ELF-1 (cell line): ENCODE measurements at regions not wholly inside any gene's neighbourhood (a gene's known extent, or its start where the extent isn't known, plus 50 kb on each side); places are given as distances from the start of the nearest gene placed in this dataset.

Experiments used
- DNase-seq: peaks from one replicate; pipeline ENCODE4 v3.0.0-alpha.2; 2016; ENCODE audit warnings: low read depth, low spot score

DNA sequence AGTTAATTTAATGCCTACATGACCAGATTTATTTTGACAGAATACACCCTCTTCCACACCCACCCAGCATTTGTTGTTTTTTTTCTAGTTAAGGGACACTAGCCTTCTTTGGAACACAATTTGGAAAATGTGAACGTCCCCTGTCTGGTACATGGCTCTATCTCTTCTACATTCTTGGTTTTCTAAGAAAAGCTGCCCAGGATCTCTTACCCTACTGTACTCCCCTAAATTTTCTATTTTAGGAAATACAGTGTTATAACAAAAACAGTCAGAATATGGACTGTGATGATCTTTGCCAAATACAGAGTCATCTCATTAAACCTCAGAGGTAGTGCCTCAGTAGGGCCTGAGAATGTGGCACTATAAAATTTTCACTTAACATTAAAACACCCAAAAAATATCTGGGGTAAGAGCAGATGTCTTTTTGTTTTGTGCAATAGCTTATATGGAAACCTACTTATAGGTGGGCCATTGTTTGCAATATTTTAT, 93.1 kb upstream of the SPON1 start:
- no peak for DNase-seq

DNA sequence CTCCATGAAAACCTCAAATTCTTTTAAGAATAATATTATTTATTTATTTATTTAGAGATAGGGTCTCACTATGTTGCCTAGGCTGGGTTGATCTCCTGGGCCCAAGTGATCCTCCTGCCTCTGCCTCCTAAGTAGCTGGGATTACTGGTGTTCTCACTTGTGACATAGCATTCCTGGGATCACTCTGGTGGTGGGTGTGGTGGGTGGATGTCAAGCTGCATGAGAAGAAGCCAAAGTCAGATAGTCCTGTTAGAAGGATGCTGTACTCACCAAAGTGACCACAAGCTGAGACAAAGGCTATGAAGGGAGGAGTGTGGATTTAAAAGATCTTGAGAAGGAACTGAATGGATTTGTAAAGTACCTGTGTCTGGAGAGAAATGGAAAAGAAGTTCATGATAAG, 87.9 kb upstream of the SPON1 start:
- DNase-seq: no peak

- DNase-seq: peak; percentile 81
Observed at GRCh38 chr11:13875643-13876042, 86.9 kb upstream of the SPON1 start.

DNA sequence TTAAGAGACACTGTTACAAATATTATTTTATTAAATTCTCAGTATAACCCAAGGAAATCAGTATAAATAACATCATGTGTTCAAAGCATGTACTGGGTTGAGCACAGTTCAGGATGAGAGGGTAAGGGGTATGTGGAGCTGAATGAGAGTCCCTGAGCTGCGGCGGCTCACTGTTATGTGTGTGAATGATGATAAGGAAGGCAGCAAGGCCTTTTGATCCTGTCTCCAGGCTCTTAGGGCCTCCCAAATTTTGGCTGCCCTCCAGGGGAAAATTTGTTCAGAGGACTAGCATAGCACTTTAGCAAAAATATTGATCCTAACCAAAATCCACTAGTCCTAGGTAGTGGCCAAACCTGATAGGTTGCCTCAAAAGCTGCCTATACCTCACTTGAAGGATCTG, 86.1 kb upstream of the SPON1 start:
- no peak for DNase-seq

- DNase-seq: no peak
Observed at GRCh38 chr11:13878077-13878476, 84.4 kb upstream of the SPON1 start.

- no peak for DNase-seq
Observed at GRCh38 chr11:13880634-13881033, 81.9 kb upstream of the SPON1 start.

DNA sequence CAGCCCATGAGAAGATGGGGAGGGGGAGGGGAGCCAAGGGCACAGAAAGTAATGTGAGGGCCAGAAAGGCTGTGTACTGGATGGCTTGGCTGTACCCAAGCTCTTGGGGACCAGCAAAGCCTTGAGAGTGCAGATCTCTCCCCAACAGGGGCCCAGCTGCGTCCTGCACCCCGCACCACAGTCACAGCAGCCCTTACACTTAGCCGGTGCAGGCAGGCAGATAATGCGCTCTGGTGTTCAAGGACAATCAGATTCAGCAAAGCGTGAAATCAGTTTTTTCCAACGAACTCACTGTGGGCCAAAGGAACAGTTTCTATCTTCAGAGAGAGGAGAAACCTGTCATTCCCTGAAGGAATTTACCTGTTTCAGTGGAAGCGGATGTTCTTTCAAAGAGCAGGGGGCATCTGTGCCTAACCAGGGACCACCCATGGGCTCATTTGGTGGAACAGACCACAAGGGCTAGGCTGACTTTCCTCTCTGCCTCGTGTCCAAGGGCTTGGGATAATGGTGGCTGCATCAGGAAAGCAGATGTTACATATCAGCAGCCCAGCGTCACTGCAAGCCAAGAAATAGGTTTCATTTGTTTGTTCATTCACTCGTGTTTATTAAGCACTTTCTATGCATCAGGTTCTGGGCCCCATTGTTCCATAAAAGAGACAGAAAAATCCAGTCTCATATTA, 81.2 kb upstream of the SPON1 start:
- no peak for DNase-seq

DNA sequence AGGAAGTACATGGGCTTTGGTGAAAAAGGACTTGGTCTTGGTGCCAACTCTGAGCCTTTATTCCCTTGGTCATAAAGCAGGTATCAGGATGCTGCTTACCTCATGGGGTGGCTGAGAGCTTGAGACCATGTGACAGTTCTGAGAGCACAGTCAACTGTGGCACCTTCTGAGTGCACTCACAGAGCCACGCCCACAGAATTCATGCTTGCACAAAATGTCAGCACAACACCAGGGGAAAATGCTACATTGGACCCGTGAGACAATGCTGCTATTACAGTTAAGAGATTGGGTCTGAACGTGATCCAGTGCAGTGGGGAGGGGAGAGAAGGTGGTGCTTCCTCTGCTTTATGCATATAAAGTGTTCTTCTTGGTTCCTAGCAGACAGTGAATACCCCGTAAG, 79.5 kb upstream of the SPON1 start:
- DNase-seq: no peak

GRCh38 chr11:13883589-13883988, 78.9 kb upstream of the SPON1 start:
- DNase-seq: no peak

- DNase-seq: no peak
Observed at GRCh38 chr11:13884158-13884799, 78.2 kb upstream of the SPON1 start.

DNA sequence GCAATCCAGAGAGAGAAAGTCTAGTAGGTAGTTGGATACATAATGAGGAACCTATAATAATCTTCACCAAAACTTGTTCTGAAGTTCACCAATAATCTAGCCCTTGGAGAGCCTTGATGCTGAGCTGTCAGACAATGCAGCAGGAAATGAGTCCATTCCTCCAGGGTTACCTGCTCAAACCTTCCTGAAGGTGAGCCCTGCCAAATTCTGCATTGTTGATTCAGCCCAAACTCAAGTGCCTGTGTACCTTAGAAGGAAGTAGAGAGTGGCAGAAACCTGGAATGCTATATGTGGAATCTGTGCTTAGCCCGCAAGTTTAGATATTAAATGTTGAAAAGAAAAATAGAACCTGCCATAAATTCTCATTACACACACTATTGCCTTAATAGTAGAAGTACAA, 77.4 kb upstream of the SPON1 start:
- no peak for DNase-seq

DNA sequence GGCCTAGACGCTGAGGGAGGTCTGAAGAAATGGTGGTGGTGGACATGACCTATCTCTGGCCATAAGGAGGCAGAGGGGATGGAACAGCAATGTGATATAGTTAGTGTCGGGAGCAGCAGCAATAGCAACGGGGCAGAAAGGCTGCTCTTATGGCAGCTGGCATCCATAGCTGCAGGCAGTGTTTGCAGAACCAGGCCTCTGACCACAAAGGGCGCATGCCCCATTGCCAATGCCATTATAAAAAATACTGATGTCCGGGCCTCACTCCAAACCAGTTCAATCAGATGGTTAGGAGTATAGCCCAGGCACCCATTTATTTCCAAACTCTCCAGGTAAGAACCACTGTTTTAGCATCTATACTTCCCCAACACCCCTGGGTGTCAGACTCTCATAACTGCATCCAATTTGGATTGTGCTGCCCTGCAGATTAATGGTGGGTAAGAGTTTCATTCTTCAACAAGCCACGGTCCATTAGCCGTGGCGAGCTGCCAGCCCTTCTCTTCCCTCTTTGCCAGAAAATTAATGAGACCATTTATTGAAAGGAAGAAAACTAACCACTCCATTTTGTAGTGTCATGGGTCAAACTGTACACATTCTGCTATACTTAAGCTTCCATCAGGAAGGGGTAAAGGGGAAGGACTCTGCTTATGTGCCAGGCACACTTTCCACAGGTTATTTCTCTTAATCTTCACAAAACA, 72.8 kb upstream of the SPON1 start:
- no peak for DNase-seq

DNA sequence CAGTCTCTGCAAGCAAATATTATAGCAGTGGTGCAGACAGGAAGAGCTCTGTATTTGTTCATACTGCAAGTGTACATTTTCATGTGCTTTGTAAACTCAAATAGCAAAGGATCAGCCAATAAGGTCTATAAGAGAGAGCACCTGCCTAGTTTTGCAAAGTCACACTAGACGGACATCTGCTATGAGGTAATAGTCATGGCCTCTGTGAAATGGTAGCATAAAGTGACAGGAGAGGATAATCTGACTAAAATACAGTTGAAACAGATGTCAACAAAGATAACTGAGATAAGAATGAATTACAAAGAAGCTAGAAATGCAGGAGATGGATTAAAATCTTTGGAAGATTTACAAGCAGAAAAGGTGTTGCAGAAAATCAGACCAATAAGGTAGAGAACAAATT, 70.6 kb upstream of the SPON1 start:
- DNase-seq: no peak

DNA sequence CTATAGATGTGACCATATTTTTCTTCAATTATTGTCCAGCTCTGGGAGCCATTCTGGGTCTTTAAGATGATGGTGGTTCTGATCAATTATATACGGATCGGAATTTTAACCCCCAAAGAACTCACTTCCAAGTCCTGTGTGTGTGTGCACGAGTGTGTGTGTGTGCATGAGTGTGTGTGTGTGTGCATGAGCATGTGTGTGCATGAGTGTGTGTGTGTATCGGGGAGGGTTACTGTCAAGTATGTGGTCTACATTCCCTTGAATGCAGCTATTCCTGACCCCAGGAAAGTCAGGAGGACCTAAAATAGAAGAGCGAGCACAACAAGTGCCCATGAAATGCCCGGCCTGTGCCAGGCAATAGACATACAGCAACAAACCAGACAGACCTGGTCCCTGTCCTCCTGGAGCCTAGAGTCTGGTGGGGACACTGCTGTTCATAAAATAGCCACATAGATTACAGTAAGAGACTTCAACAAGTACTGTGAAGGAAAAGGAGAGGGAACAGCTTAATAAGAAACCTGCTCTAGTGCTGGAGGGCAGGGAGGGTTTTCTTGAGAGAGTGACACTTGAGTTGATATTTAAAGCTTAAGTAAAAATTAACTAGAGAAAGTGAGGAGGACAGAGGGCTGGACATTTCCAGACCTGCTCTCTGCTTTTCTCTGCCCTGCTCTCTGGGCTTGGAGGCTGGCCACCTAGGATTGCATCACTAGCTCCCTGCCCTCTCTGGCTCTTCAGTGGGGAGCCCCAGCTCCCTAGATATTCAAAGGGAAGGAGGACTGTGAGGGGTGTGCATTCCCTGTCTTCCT, 66.1 kb upstream of the SPON1 start:
- DNase-seq: no peak

- DNase-seq: no peak
Observed at GRCh38 chr11:13896981-13897353, 65.6 kb upstream of the SPON1 start.

- DNase-seq: no peak
Observed at GRCh38 chr11:13897646-13898276, 64.8 kb upstream of the SPON1 start.

- no peak for DNase-seq
Observed at GRCh38 chr11:13899603-13900002, 62.9 kb upstream of the SPON1 start.

GRCh38 chr11:13902523-13902922, 60.0 kb upstream of the SPON1 start:
- no peak for DNase-seq

- no peak for DNase-seq
Observed at GRCh38 chr11:13905137-13905781, 57.3 kb upstream of the SPON1 start.

- DNase-seq: no peak
Observed at GRCh38 chr11:13907678-13908077, 54.8 kb upstream of the SPON1 start.

DNA sequence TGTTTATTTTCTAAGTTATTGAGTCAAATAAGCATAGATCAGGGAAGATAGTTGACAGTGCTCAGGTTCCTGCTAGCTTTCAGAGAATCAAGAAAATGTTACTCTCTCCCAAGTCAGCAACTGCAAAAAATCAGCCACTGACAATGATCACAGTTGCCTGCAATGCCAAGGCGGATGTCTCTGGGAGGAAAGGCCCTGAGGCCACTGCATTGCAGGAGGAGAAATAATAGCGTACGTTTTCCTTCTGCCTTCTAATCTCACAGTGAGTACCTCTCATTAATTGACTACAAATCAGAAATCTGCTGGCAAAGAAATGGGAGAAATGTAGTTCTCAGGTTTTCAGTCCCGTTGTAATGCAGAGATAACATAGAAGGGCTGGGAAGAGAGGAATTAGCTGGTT, 54.0 kb upstream of the SPON1 start:
- DNase-seq: no peak
